ENCODE measurements at regions not wholly inside any gene's neighbourhood (a gene's known extent, or its start where the extent isn't known, plus 50 kb on each side); places are given as distances from the start of the nearest gene placed in this dataset.

GRCh38 chr1:201774983-201775344 is 54.0 kb upstream of the IPO9 start:
- no peak for DNase-seq

- DNase-seq = no peak
Measured at GRCh38 chr1:201775380-201775779, 53.6 kb upstream of the IPO9 start.

- no peak for DNase-seq
Measured at GRCh38 chr1:201778279-201779065, 50.5 kb upstream of the IPO9 start.
